HepG2 (cell line): ENCODE measurements at regions not wholly inside any gene's neighbourhood (a gene's known extent, or its start where the extent isn't known, plus 50 kb on each side); places are given as distances from the start of the nearest gene placed in this dataset.

Source experiments
- ATAC-seq: fragments of 200-7000 bp; cut with Tn5 transposase; 3 replicates; pipeline ENCODE4 v1.9.1; 2020; ENCODE audit warnings: mild to moderate bottlenecking, moderate library complexity
- BruUV-seq: library from RNA; stranded (reverse); fragments of 400-500 nt; replicated peaks from 2 replicates; lab custom pipeline; 2021; lab: Mats Ljungman, UMichigan
- CTCF ChIA-PET: fragments of 300-600 bp; formaldehyde crosslinking; extraction: SDS; loops from one replicate; lab custom pipeline; 2021; ENCODE audit warnings: low total read pairs, inconsistent platforms, low intra/inter-chr PET ratio; lab: Yijun Ruan, JAX
- POLR2A ChIA-PET: fragments of 350-600 bp; sonication (Branson Sonifier 250); formaldehyde crosslinking; loops from one replicate; lab custom pipeline; 2020; ENCODE audit warnings: antibody characterized with exemption, inconsistent platforms; lab: Yijun Ruan, JAX
- DNase-seq: peaks from one replicate; pipeline ENCODE4 v3.0.0-alpha.2; 2015; ENCODE audit warnings: low spot score
- FAIRE-seq: peaks from 3 replicates; lab custom pipeline; 2011; peaks lifted over from hg19 to GRCh38; lab: Jason Lieb, UNC
- H2AFZ ChIP-seq: one replicate; pipeline ENCODE4 v1.6.1; 2011; ENCODE audit warnings: low read length, inconsistent platforms
- H3K27ac ChIP-seq: fragments of 300-600 bp; 3 replicates; pipeline ENCODE4 v1.8.0; 2011; ENCODE audit warnings: mixed run types, mild to moderate bottlenecking, mixed read lengths, low read length, inconsistent platforms; ENCODE audit not compliant: insufficient read depth; ENCODE audit errors: extremely low read length
- H3K27me3 ChIP-seq, 2 experiments: fragments of 200-600 bp in 1 of 2; 2 replicates in 1 of 2; 3 replicates in 1 of 2; pipeline versions ENCODE4 v1.6.0 to v1.8.0; 2011; ENCODE audit warnings: low read length in 2 of 2, mild to moderate bottlenecking in 2 of 2, moderate library complexity in 2 of 2, inconsistent platforms in 1 of 2; ENCODE audit not compliant: insufficient read depth in 2 of 2, control insufficient read depth in 1 of 2
- H3K36me3 ChIP-seq, 2 experiments: fragments of 200-600 bp in 1 of 2; replicated peaks in 1 of 2; 2 replicates in 1 of 2; 3 replicates in 1 of 2; pipeline versions ENCODE4 v1.5.1 to v1.8.0; 2011; ENCODE audit warnings: low read length in 2 of 2, inconsistent platforms in 1 of 2; ENCODE audit not compliant: insufficient read depth in 2 of 2, control insufficient read depth in 1 of 2
- H3K4me1 ChIP-seq: 2 replicates; pipeline ENCODE4 v1.5.1; 2012; ENCODE audit warnings: low read length, inconsistent platforms; ENCODE audit not compliant: insufficient read depth
- H3K4me2 ChIP-seq: 2 replicates; pipeline ENCODE4 v1.6.0; 2011; ENCODE audit warnings: low read depth, low read length, inconsistent platforms
- H3K4me3 ChIP-seq, 3 experiments: fragments of 200-600 bp in 1 of 3; sonication (generic), shearing (Covaris generic) in 1 of 3; replicated peaks in 1 of 3; 2 replicates each; pipeline ENCODE4 v1.5.1; 2011 to 2016; ENCODE audit warnings: low read length in 3 of 3, inconsistent platforms in 2 of 3, low read depth in 2 of 3, mild to moderate bottlenecking in 2 of 3, control low read depth in 1 of 3, mixed read lengths in 1 of 3; ENCODE audit not compliant: insufficient read depth in 1 of 3
- H3K79me2 ChIP-seq: one replicate; pipeline ENCODE4 v1.6.1; 2011; ENCODE audit warnings: low read length, inconsistent platforms; ENCODE audit not compliant: insufficient read depth
- H3K9ac ChIP-seq: 2 replicates; pipeline ENCODE4 v1.6.0; 2011; ENCODE audit warnings: mild to moderate bottlenecking, low read depth, low read length, inconsistent platforms; ENCODE audit not compliant: insufficient read depth
- H3K9me3 ChIP-seq: 2 replicates; pipeline ENCODE4 v1.5.1; 2012; ENCODE audit warnings: mild to moderate bottlenecking, low read length
- H4K20me1 ChIP-seq: 2 replicates; pipeline ENCODE4 v1.6.0; 2011; ENCODE audit warnings: inconsistent platforms, mild to moderate bottlenecking, low read length, moderate library complexity; ENCODE audit not compliant: insufficient read depth
- ARNTL ChIP-seq: sonication (generic); formaldehyde crosslinking; IDR thresholded peaks from 2 replicates; pipeline ENCODE4 v1.4.0; 2020; ENCODE audit warnings: mild to moderate bottlenecking, missing genetic modification reagents
- DPF2 ChIP-seq: sonication (generic); formaldehyde crosslinking; IDR thresholded peaks from 2 replicates; pipeline ENCODE4 v1.4.0; 2020; ENCODE audit warnings: mild to moderate bottlenecking, low read depth, missing genetic modification reagents, borderline replicate concordance
- GATAD1 ChIP-seq: IDR thresholded peaks from 2 replicates; pipeline ENCODE4 v1.6.1; 2016; ENCODE audit warnings: missing genetic modification reagents, missing compliant biosample characterization
- HMGXB3 ChIP-seq: sonication (generic); formaldehyde crosslinking; IDR thresholded peaks from 2 replicates; pipeline ENCODE4 v1.4.0; 2020; ENCODE audit warnings: missing genetic modification reagents, borderline replicate concordance
- ZFP82 ChIP-seq: sonication (generic); formaldehyde crosslinking; IDR thresholded peaks from 2 replicates; pipeline ENCODE4 v1.5.1; 2020; ENCODE audit warnings: mild to moderate bottlenecking, missing genetic modification reagents, borderline replicate concordance
- ZGPAT ChIP-seq: IDR thresholded peaks from 2 replicates; pipeline ENCODE4 v1.6.1; 2016; ENCODE audit warnings: mild to moderate bottlenecking
- ZNF281 ChIP-seq: sonication (generic); formaldehyde crosslinking; IDR thresholded peaks from 2 replicates; pipeline ENCODE4 v1.4.0; 2020; ENCODE audit warnings: missing genetic modification reagents, borderline replicate concordance
- ZNF335 ChIP-seq: sonication (generic); formaldehyde crosslinking; IDR thresholded peaks from 2 replicates; pipeline ENCODE4 v1.4.0; 2020; ENCODE audit warnings: missing genetic modification reagents
- ZNF574 ChIP-seq: sonication (generic); formaldehyde crosslinking; IDR thresholded peaks from 2 replicates; pipeline ENCODE4 v1.4.0; 2020; ENCODE audit warnings: missing genetic modification reagents
- ZNF639 ChIP-seq: conservative IDR thresholded peaks from 2 replicates; pipeline ENCODE4 v1.6.1; 2018; ENCODE audit warnings: missing genetic modification reagents
- ZNF749 ChIP-seq: sonication (generic); formaldehyde crosslinking; IDR thresholded peaks from 2 replicates; pipeline ENCODE4 v1.8.0; 2022; ENCODE audit warnings: mild to moderate bottlenecking, missing genetic modification reagents, moderate library complexity, borderline replicate concordance
- ZNF772 ChIP-seq: sonication (generic); formaldehyde crosslinking; IDR thresholded peaks from 2 replicates; pipeline ENCODE4 v1.5.0; 2020; ENCODE audit warnings: mild to moderate bottlenecking, missing genetic modification reagents
- WGBS: methylation state at CpG from one replicate; pipeline ENCODE4 v1.1.6; 2017; ENCODE audit warnings: low lambda C conversion rate; 5-methylcytosine and 5-hydroxymethylcytosine counted together
- in situ Hi-C: cut with HindIII; loops from 2 replicates; pipeline ENCODE4 v1.10.0; 2017; ENCODE audit warnings: low pct_unique_long_range_greater_than_20kb; ENCODE audit not compliant: extremely low pct_ligation_motif_present
- intact Hi-C: fragments of 100-400 bp; cut with micrococcal nuclease; formaldehyde crosslinking; loops from one replicate; pipeline ENCODE4 v1.10.0; 2022; ENCODE audit not compliant: unreplicated experiment

- BruUV-seq = no TSS peak
- WGBS = 2% methylated on average over 2 of the region's 2 CpGs
- H3K79me2 ChIP-seq = no peaks in the 10 kb centered on the region
- no peaks in the 10 kb centered on the region for H3K36me3 ChIP-seq
- ATAC-seq (no peak), DNase-seq (no peak), FAIRE-seq (no peak)
- in situ Hi-C loops = no loop called here
- peaks cover 34% of the 10 kb centered on the region for H3K9me3 ChIP-seq
- H3K27me3 ChIP-seq = no peaks in the 10 kb centered on the region
- no peak overlapping the region for H3K4me3 ChIP-seq
- intact Hi-C loops = no loop called here
- no peaks in the 10 kb centered on the region for H4K20me1 ChIP-seq
- H3K27ac ChIP-seq = no peak overlapping the region
- H3K4me2 ChIP-seq = no peak overlapping the region
- ChIA-PET POLR2A (no interaction called here), CTCF (no interaction called here)
- no peak overlapping the region for H2AFZ ChIP-seq
- H3K4me1 ChIP-seq = no peaks in the 10 kb centered on the region
- H3K9ac ChIP-seq = no peak overlapping the region
- TF ChIP-seq ZNF749 (CRISPR knock-in tag) (no peak), ZNF772 (CRISPR knock-in tag) (no peak), ARNTL (CRISPR knock-in tag) (no peak), GATAD1 (CRISPR knock-in tag) (no peak), DPF2 (CRISPR knock-in tag) (no peak), ZFP82 (CRISPR knock-in tag) (no peak), ZGPAT (CRISPR knock-in tag) (no peak), ZNF574 (no peak), ZNF335 (CRISPR knock-in tag) (no peak), ZNF281 (CRISPR knock-in tag) (no peak), HMGXB3 (CRISPR knock-in tag) (no peak), ZNF639 (CRISPR knock-in tag) (no peak)
Observed at GRCh38 chr3:19798324-19798723, 135.7 kb downstream of the EFHB start.
